Cerebellar cortex (tissue), 1 donor: ENCODE measurements at regions not wholly inside any gene's neighbourhood (a gene's known extent, or its start where the extent isn't known, plus 50 kb on each side); places are given as distances from the start of the nearest gene placed in this dataset.
"Not testable (repeated sequence)": the region's sequence is repeated elsewhere in the genome, so short reads cannot be mapped to it uniquely, and the experiment has no call there.

Experiments
- DNase-seq: peaks from one replicate; pipeline ENCODE4 v3.0.0-alpha.2; 2015; ENCODE audit warnings: low spot score

- no peak for DNase-seq
Measured at GRCh38 chr1:5634893-5635292, 357.3 kb downstream of the NPHP4 start.

- DNase-seq: no peak
Measured at GRCh38 chr1:5632814-5633213, 359.4 kb downstream of the NPHP4 start.

- DNase-seq: no peak
Measured at GRCh38 chr1:5632224-5632623, 360.0 kb downstream of the NPHP4 start.

DNA sequence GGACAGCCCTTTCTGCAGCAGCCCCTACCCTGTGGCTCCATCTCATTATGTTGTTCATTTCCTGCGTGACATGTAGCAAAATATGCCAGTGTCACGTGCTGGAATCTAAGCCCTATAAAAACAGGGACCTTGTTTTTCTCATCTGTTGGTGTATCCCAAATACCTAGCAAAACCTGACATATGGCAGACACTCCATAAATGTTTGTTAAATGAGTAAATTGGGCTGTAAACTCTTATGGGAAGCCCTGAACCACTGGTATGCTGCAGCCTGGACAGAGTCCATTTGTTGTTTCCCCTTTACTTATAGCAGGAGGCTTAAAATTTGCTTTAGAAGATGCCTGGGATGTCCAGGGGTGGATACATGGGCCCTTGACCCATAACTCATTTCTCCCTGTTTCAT, 363.8 kb downstream of the NPHP4 start:
- no peak for DNase-seq

GRCh38 chr1:5623399-5623798, 368.8 kb downstream of the NPHP4 start:
- no peak for DNase-seq

DNA sequence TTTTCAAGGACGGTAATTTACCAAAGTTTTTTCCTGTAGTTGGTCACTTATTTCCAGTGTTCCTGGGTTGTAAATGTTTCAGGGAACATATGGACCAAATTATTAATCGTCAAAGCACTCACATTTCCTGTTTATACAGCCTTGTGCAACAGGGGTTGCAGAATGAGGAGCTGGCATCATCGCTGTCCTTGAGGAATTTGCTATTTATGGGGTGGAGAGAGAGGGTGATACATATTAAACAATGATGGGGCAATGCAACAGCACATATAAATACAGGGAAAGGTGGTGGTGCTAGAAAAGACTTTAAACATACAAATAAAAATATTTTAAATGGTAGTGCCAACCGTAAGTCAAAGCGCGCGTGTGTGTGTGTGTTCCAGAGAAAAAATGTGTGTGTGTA, 369.8 kb downstream of the NPHP4 start:
- no peak for DNase-seq

GRCh38 chr1:5621692-5622091, 370.5 kb downstream of the NPHP4 start:
- no peak for DNase-seq

DNA sequence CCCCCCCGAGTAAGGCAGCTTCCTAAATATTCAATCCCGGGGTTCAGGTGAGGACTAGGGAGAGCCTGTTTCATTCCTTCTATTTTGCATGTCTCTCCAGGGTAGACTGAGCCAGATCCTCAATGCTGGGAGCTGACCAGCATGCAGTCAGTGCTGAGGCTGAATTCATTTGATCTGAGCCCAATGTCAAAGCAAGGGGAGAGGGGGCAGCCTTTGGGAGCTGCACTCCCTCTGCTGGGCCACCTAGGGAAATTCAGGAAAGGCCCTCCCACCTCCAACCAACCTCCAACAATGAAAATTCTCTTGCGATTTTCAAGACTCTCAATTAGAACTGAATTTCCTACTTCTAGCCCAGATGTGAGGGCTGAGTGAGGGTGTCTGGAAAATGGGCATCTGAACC, 371.2 kb downstream of the NPHP4 start:
- peak; percentile 12 for DNase-seq

DNA sequence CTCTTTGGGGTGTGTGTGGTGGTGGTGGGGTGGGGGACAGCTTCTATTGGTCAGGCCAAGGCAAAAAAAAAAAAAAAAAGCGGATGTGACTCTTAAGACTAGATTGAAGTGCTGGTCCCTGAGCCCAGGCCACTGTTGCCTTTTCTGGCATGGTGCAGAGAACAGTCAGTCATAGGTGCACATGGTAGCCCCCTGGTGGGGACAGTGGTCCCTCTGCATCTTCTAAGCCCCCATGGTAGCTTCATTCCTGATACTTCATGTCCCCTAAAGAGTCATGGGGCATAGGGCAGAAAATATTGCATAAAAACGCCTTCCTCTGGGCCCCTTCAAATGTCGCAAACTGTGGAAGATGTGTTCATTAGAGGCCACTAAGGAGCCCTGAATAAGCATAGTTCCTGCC, 371.8 kb downstream of the NPHP4 start:
- no peak for DNase-seq

DNA sequence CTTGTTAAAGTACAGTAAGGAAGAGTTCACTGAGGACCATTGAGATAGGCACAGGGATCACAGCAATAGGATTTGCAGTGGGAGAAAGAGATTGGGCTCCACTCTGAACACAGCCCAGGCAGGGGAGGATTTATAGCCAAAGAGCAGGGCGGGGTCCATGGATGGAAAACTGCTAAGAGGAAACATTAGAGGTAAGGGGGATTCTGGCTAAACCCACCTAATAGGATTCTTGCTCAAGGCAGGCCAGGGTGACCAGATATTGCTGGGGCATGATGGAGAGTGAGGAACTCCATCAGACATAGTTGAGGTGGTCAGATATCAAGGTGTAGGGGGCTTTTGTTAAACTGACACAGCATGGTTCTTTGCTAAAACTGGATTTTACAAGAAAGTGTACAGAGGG, 372.8 kb downstream of the NPHP4 start:
- no peak for DNase-seq

DNA sequence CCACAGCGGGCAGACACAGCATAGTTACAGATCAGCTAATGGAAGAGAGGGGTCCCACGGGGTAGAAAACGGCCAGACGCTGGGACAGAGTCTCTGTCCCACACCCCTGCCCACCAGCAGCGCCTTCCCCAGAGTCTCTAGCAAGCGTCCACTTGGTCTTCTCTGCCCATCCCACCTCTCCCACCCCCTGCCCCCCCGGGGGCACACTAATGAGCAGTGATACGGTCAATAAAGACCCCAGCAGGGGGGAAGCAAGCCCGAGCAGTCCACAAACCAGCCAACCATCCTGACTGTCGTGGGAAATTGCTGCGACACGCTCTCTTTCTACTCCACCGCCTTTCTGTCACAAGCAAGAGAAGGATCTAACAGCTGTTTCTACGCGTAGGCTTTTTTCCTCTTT, 374.7 kb downstream of the NPHP4 start:
- no peak for DNase-seq

GRCh38 chr1:5617179-5617520, 375.1 kb downstream of the NPHP4 start:
- DNase-seq: no peak

- no peak for DNase-seq
Measured at GRCh38 chr1:5616366-5617178, 375.7 kb downstream of the NPHP4 start.

GRCh38 chr1:5615076-5615475, 377.1 kb downstream of the NPHP4 start:
- DNase-seq: no peak

GRCh38 chr1:5613900-5614299, 378.3 kb downstream of the NPHP4 start:
- no peak for DNase-seq

GRCh38 chr1:5611851-5612250, 380.4 kb downstream of the NPHP4 start:
- no peak for DNase-seq

GRCh38 chr1:5611431-5611830, 380.8 kb downstream of the NPHP4 start:
- DNase-seq: no peak

DNA sequence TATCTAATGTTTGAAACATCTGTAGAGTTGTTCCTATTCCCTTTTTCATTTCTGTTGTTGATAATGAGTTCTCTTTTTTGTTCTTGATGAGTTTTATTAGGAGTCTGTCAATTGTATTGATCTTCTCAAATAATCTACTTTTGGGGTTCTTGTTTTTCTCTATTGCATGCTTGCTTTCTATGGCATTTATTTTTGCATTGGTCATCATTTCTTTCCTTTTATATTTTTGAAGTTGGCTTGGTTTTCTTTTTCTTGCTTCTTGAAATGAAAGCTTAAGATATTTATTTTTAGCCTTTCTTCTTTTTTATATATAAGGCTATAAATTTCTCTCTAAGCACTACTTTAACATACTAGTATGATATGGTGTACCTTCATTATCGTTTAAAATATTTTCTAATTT, 381.8 kb downstream of the NPHP4 start:
- no peak for DNase-seq

DNA sequence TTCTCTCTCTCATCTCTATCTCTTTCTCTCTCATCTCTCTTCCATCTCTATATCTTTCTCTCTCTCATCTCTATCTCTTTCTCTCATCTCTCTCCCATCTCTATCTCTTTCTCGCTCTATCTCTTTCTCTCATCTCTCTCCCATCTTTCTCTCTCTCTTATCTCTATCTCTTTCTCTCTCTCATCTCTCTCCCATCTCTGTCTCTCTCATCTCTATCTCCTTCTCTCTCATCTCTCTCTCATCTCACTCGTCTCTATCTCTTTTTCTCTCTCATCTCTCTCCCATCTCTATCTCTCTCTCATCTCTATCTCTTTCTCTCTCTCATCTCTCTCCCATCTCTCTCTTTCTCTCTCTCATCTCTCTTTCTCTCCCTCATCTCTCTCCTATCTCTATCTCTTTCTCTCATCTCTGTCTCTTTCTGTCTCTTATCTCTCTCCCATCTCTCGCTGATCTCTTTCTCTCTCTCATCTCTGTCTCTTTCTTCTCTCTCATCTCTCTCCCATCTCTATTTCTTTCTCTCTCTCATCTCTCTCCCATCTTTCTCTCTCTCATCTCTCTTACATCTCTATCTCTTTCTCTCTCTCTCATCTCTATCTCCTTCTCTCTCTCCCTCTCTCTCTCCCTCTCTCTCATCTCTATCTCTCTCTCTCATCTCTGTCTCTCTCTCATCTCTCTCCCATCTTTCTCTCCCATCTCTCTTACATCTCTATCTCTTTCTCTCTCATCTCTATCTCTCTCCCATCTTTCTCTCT, 388.7 kb downstream of the NPHP4 start:
- no peak for DNase-seq

GRCh38 chr1:5602718-5603117, 389.5 kb downstream of the NPHP4 start:
- DNase-seq: not testable (repeated sequence)

- DNase-seq: no peak
Measured at GRCh38 chr1:5601516-5601915, 390.7 kb downstream of the NPHP4 start.

DNA sequence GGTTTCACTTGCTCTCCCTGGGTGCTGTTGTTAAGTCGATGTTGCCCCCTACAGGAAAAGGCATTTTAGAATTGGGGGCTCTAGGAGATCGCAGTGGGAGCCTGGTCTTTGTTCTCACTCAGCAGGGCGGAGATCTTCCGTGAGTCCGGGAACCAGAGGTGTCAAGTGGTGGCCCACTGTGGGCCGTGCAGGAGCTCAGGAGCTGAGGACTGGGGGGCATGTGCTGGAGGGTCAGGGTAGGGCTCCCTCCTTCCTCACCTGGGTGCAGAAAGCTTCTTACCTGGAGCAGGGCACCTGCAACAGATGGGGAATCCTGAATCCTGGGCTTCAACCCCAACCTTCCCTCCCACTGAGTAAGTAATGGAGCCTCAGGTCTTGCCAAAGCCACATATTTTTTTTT, 392.7 kb downstream of the NPHP4 start:
- DNase-seq: no peak

DNA sequence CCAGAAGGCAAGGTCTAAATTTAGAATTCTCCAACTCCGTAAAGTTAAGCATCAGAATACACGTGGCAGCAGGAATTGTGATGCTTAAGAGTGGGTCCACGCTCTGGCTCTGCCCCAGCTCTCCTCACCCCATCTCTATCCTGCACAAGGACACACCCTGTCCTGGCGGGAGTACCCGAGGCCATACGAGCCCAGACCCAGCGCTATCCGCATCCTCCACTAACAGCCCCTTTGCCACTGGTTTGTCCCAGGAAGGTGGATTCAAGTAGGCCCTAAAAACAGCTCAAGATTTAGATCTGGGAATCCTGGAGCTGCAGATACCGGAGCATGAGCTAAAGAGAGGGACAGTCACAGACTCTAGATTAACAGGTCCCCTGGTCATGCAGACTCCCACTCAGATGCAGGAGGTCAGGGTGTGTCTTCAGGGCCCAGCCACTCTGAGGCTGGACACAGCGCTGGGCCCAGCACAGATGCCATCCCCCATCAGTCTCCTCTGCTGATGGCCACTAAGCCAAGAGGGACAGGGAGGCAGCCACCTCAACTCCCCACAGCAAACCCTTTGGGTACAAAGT, 393.3 kb downstream of the NPHP4 start:
- DNase-seq: no peak
